ENCODE measurements at regions not wholly inside any gene's neighbourhood (a gene's known extent, or its start where the extent isn't known, plus 50 kb on each side); places are given as distances from the start of the nearest gene placed in this dataset.
"Not testable (repeated sequence)": the region's sequence is repeated elsewhere in the genome, so short reads cannot be mapped to it uniquely, and the experiment has no call there.

DNA sequence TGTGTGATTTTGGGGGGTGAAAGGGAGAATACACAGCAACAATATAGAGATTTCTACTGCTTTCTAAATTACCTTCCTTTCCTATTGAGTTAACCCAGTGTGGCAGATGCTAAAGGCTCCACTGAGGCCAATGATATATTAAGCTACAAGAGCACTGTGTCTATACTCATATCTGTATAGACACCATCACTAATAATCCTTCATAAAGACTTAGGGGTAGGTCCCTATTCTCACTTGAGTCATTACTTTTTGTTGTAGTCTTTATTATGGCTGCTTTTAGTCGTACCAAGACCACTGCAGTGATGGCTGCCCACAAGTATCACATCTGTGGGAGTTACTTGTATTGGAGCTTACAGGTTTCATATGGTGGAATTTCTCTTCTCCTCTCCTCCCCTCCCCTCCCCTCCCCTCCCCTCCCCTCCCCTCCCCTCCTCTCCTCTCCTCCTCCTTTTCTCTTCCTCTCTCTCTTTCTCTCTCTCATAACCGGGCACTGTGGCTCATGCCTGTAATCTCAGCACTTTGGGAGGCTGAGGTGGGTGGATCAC lies 637.6 kb downstream of the ADCYAP1 start:
- no peak for DNase-seq (ENCODE audit: low read depth)

DNA sequence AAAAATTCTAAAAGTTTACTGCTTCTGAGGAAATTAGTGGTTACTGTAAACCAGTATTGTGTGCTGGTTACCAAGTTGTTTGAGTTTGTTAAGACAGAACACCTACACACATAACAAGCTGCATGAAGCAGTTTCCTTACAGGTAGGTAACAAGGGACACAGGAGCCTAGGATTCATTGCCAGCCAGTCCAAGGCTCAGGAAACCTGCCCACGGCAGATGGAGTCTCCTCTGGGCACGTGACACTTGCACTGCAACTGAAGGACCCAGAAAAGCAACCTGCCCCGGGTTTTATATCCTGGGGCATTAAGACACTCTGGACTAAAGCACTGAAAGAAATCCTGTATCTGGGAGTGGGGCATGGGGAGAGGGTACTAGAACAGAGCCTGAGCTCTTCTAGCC lies 639.3 kb downstream of the ADCYAP1 start:
- no peak for DNase-seq (ENCODE audit: low read depth)

DNA sequence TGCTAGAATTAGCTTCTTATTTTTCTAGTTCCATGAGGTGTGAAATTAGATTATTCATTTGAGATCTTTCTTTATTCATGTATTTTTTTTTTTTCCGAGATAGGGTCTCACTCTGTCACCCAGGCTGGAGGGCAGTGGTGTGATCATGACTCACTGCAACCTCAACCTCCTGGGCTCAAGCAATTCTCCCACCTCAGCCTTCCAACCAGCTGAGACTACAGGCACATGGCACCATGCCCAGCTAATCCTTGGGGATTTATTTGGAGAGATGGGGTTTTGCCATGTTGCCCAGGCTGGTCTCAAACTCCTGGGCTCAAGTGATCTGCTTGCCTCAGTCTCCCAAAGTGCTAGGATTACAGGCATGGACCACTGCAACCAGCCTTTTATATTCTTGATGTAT lies 653.0 kb downstream of the ADCYAP1 start:
- not testable (repeated sequence) for DNase-seq (ENCODE audit: low read depth)

DNA sequence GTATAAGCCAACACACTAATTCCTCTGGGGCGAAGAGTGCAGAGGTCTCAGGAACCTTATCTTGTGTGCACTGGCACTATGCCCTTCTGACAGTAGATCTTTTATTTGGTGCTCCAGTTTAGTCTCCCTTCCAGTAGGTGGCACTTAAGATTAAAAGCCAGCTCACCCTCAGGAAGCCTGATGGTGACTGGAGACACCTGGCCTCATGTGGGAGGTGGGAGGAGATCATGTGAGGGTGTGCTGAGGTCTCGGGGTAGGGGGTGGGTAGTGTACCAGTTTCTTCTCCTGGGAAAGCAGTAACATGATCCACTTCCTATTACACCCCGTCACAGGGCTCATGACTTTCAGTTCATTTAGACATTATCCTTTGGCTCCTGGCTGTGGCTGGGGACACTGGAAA lies 654.9 kb downstream of the ADCYAP1 start:
- DNase-seq (ENCODE audit: low read depth): no peak

DNA sequence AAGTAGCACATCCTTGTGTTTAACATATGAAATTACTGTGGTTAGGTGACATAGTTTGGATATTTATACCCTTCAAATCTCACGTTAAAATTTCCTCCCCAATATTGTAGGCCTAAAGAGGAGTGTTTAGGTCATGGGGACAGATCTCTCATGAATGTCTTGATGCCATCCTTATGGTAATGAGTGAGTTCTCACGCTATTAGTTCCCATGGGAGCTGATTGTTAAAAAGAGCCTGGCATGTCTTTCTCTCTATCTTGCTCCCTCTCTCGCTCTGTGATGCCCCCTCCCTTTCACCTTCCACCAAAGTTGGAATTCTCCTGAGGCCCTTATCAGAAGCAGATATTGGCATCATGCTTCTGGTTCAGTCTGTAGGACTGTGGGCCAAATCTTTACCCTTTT lies 660.1 kb downstream of the ADCYAP1 start:
- no peak for DNase-seq (ENCODE audit: low read depth)

DNA sequence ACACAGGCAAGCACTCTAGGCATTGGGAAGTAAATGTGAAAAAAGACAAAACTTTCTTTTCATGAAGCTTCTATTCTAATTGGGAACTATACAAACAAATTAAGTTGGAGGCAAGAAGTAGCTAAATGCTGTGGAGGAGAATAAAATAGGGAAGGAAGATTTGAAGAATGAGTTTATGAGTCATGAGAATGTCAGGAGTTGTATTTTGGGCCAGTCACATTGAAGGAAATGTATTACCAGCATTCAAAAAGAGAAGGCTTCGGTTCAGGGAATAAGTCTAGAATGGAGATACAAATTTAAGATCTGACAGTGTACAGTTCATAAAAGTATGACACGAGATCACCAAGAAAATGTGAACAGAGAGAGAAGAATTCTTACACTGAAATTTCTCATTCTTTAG lies 666.5 kb downstream of the ADCYAP1 start:
- DNase-seq (ENCODE audit: low read depth): no peak

DNA sequence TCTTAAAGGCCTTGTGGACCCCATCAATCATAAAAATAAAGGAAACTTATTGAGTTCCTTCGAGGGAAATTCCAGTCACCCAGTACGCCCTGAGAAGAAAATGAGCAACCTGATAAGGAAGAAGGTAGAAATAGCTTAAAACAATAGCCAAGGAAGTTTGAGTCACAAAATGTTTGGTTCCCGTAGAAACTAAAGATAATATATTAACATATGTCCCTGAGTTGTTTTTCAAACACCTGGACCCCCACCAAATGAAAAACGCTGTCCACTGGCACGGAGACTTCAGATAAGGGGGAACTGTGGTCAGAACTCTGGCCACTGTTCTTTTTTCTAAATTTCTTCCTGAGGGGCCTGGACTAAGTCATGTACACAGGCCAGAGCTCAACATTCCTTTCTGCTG lies 669.1 kb downstream of the ADCYAP1 start:
- DNase-seq (ENCODE audit: low read depth): no peak

DNA sequence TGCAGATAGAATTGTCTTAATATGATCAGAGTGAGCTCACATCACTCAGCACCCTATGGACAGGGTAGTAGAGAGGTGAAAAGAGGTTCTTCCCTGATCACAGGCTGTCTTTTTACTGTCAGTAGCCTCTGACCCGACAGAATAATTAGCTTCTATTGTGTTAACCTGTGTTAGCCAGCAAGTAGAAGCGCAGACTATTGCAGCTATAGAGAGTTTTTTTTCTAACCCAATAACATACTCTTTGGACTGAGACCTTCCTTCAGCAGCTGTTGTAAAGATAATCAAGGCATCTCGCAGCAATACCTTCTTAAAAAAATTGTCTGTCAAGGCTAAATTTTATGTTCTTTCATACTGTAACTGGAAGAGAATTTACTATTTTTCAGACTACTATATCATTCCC lies 670.4 kb downstream of the ADCYAP1 start:
- no peak for DNase-seq (ENCODE audit: low read depth)

DNA sequence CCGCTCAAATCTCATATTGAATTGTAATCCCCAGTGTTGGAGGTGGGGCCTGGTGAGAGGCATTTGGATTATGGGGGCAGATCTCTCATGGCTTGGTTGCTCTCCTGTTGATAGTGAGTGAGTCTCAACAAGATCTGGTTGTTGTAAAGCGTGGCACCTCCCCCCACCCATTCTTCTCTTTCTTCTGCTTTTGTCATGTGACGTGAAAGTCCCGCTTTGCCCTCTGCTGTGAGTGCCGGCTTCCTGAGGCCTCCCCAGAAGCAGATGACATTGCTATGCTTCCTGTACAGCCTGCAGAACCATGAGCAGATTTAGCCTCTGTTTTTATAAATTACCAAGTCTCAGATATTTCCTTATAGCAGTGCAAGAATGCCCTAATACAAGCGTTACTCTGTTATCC lies 673.8 kb downstream of the ADCYAP1 start:
- no peak for DNase-seq (ENCODE audit: low read depth)

DNA sequence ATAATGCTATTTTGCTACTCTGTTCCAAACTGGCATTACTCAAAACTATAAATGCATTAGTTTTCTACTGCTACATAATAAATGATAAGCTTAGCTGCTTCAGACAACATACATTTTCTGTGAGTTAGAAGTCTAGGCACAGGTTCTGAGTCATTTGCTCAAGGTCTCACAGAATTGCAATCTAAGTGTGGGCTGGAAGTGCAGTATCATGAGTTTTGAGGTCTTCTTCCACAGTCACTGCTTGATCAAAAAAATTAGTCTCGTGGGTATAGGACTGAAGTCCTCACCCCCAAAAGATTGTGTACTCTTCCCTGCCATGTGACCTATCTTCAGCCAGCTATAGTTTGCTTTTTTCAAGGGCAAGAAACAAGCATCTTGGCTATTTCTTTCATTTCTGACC lies 676.9 kb downstream of the ADCYAP1 start:
- no peak for DNase-seq (ENCODE audit: low read depth)

DNA sequence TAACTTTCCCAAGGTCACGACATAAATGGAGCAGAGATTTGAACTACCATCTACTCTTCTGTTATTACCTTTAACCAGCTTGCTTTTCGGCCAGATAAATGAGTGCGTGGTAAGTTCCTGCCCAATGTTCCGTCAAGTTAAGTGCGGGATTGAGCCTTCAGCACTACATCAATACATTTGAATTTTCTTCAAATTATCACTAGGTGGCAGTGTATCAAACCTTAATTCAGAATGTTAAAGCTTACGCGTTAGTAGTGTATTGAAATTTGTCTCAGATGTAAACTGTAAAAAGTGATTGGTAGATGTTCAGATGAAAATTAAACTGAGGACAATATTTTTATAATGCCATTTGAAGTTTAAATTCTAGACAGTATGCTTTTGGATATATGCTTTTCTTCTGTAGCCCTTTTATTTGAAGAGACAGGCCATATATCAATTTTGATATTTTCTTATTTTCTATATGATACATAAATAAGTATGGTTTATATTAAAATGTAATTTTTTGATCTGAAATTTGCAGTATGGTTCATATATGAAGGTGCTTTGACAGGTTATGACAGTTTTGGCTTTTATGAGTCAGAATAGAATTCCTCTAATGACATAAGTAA lies 681.3 kb downstream of the ADCYAP1 start:
- peak; percentile 11 for DNase-seq (ENCODE audit: low read depth)

DNA sequence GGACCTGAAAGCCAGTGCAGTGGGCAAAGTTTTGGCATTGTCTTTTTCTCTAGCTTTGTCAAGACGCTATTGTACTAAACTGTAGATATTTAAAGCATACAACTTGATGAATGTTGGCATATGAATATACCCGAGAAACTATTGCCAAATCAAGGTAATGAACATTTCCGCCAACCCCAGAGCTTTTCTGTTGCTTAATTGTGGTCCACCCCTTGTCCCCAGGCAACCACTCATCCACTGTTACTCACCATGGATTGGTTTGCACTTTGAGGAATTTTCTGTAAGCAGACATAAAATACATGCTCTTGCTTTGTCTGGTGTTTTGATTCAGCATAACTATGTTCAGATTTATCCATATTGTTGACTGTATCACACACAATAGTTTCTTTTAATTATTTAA lies 688.4 kb downstream of the ADCYAP1 start:
- DNase-seq (ENCODE audit: low read depth): no peak

DNA sequence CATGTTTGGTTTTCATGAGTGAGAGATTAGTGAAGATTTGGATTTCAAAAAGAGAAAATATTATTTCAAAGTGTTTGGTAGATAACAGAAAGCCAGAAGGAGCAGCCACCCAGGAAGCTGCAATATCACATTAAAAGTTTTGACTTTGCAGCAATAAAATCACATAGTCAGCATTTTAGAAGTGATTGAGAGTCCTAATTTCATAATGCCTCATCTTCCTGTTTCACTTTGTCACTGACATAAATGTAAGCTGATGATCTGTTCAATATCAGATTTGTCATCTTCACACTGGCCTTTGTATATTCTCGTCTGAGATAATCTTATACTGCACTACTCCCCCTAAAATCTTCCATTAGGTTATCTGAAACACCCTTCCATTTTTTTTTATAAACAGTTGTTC lies 690.5 kb downstream of the ADCYAP1 start:
- DNase-seq (ENCODE audit: low read depth): no peak

DNA sequence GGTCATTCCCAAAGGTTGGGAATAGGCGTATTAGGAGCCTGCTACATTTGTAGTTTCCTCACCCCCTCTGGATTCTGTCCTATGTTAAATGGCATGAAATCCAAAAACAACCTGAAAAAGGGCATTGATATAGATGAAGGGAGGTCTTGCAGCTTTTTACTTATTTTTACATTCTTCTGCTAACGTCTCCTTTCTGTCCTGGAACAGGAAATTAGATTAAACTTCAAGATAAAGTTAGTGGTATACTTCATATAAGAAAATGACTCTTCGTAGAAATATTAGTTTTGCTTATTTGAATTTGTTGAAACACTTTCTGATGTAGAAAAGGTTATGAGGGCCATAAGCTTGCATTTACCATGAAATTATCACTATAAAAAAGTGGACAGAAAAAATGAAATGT lies 694.5 kb downstream of the ADCYAP1 start:
- no peak for DNase-seq (ENCODE audit: low read depth)

DNA sequence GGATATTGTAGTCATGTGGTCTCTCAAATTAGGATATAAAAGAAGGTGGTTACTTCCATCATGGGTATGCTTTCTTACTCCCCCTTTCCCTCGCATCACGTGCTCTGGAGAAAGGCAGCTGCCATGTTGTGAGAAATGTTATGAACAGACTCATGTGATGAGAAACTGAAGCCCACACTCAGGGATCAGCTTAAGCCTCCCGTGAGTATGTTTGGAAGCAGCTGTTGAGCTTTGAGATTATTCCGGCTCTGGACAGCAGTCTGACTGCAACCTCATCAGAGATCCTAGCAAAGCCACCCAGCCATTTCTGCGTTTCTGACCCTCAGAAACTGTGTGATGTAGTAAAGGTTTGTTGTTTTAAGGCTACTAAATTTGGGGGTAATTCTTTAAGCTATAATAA lies 700.1 kb downstream of the ADCYAP1 start:
- DNase-seq (ENCODE audit: low read depth): no peak

DNA sequence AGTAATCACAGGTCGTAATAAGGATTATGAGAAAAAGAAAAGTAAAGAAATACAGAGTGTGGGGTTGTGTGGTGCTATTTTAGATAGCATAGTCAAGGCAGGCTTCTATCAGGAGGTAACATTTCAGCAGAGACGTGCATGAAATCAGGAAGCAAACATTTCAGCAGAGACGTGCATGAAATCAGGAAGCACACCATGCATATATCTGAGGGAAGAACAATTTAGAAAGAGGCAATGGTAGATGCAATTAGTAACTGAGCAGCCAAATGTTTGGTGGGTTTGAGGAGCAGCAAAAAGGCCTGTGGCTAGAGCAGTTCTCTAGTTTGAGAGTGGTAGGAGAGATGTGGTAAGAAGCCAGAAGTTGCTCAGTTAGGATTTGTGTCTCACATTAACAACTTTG lies 713.7 kb downstream of the ADCYAP1 start:
- DNase-seq (ENCODE audit: low read depth): no peak

DNA sequence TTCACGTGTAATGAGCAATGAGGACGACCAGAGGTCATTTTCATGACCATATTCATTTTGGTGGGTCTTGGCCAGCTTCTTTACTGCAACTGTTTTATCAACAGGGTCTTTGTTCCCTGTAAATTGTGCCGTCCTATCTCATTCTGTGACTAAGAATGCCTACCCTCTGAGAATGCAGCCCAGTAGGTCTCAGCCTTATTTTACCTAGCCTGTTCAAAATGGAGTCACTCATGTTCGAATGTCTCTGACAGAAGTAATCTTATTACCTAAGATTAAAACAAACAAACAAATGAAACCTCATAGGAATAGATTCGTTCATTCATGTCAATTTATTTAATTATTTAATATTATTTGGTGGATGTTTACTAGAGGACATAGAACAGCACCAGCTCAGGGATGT lies 714.8 kb downstream of the ADCYAP1 start:
- no peak for DNase-seq (ENCODE audit: low read depth)

DNA sequence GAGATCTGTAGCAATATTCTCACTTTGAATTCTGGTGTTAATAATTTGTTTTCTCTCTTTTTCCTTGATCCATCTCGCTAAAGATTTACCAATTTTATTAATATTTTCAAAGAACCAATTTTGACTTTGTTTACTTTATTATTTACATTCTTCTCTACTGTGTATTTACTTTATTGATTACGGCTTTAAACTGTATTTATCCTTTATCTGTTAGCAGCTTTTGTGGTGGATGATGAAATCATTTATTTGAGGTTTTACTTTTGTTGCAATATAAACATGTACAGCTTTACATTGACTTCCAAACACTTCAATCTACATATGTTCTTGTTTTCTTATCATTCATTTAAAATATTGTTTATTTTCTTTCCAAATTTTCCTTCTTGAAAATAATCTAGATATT lies 719.9 kb downstream of the ADCYAP1 start:
- DNase-seq (ENCODE audit: low read depth): no peak

DNA sequence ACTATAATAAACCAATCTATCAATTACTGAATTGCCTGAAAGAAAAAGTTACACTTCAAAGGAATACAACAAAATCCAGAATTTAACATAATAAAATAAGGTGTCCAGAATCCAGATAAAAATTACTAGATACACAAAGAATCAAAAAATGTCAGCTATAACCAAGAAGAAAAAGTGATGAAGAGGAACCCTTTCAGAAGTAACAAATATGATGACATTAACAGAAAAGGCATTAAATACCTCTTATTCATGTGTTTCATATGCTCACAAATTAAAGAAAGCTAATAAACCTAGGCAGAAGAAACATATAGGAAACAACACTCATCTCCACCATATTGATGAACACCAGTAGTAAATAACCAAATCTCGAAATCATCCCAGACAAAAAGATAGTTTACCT lies 722.8 kb downstream of the ADCYAP1 start:
- DNase-seq (ENCODE audit: low read depth): no peak

DNA sequence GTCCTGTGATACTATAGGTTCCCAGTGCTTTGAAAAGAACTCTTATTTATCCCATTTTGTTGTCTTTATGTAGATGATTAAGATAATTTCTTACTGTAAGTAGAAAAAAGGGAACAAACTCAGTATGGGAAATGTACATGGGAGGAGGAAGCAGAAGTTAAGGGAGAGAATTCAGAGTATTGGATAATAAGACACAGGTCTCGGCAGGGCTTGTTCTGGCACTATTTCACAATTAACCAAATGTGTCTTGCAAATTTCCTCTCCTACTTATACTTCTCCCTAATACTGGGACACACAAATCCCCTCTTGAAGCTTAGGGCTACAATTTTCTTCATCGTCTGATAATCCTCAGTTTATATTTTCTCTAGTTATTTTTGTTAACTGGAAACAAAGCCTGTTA lies 744.0 kb downstream of the ADCYAP1 start:
- DNase-seq (ENCODE audit: low read depth): no peak

DNA sequence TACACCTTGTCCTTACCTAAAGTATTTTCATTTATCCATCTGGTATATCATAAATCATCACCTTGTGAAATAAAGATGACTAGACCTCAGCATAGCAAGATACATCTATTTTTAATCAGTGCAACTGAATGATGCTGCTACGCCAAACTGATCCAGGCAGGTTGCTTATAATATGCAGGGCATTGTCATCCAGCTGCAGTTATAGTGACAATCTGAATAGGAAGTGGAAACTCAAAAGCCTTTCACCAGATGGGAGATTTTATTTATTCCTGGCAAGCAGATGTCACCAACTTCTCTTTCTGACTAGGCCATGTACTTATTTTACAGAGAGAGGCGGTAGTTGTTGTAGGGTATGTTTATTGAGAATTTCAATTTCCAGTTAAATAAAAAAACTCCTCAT lies 747.3 kb downstream of the ADCYAP1 start:
- no peak for DNase-seq (ENCODE audit: low read depth)

DNA sequence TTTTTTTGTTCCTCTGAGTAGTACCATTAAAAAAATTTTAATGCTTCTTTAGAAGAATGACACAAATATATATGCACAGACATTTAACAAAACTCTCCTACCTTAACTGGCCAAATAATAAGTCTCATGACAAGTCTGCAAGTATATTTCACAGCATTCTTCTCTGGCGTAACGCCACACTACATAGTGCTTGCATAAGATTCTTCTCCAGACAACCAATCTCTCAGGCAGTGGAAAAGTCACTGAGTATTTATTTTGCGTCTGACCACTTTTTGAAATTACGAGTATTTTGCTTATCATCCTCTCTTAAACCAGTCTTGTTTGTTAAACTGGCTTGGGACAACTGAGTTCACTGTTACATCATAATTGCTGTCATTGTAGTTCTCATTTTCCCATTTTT lies 749.2 kb downstream of the ADCYAP1 start:
- DNase-seq (ENCODE audit: low read depth): no peak

DNA sequence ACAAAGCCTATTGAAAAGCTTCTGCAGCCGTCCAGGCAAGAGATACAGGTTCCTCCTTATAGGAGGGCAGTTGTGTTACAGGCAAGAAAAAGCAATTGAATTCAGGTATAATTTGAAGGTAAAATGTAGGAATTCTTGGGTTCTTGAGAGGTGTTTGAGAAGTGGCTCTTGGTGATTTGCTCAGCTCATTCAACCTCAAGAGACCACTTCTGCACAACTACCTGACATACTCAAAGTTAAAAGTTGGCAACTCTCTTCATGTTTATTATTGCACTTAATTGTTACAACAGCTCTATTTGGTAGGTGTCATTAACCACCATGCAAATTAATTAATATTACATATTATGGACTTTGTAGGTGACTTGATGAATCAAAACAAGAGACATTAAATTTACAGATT lies 753.2 kb downstream of the ADCYAP1 start:
- DNase-seq (ENCODE audit: low read depth): no peak

DNA sequence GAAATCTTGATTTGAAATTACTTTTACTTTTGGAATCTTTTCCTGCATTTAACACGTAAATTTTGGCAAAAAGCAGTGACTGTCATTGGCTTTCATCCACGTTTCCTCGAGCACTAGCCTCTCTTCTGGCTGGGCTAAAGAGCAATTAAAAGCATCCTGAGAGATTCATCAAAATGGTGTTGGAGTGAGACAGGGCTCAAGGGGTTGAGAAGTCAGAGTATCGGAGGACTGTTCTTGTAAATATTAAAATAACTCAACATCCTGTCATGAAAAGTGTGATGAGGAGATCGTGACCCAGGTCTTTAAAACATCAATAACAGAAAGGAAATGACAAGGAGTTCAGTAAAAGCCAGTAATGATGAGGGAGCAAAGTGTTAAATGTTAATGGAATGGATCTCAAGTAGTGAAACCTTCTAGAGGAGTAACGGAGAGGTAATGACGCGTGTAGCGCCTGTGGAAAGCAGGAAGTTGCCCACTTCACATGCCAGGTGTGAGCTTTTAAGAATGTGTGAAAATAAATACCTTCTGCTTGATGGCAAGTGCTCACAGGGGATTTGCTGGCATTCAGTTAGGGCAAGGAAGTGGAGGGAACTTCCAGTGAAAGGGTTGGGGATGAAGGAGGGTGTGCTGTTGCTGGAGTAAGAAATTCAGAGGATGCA lies 754.4 kb downstream of the ADCYAP1 start:
- no peak for DNase-seq (ENCODE audit: low read depth)

Measured in LHCN-M2 (cell line).